ENCODE measurements at regions not wholly inside any gene's neighbourhood (a gene's known extent, or its start where the extent isn't known, plus 50 kb on each side); places are given as distances from the start of the nearest gene placed in this dataset.
A peak's percentile ranks its signal among the peaks of the same experiment; 100 is the strongest.

DNA sequence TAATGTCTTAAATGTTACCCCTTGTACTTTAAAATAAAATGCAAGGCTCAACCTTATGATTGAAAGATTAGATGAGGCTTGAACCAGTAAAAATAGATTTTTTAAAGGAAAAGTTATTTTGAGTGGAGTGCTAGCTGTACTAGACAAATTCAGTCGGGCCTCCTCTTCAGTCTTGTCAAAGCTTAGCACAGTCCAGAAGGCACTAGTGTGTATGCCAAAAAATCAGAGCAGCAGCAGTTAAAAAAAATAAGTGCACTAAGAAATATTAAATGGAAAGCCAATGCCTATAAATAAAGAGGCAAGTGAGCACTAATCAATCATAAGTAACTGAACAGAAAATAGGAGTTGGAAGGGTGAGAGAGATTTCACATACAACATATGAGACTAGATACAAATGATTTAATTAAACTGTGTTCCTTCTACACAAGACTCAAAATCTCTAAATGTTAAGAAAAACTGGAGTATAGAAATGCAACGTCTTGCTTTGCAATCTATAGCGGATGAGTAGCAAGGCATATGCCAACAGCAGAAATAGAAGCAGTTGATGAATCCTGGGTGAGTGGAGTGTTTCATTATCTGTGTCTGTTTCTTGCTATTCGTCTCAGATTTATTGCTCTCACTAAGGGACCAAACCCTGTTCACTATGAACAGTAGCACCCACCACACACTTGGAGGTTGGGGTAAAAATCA lies 172.1 kb downstream of the ETNK1 start:
- no peak overlapping the region for H3K27ac ChIP-seq
- no peak for TF ChIP-seq ZFX (IDR thresholded peaks at IDR 0.05)
- TF ChIP-seq, protein P1, sequence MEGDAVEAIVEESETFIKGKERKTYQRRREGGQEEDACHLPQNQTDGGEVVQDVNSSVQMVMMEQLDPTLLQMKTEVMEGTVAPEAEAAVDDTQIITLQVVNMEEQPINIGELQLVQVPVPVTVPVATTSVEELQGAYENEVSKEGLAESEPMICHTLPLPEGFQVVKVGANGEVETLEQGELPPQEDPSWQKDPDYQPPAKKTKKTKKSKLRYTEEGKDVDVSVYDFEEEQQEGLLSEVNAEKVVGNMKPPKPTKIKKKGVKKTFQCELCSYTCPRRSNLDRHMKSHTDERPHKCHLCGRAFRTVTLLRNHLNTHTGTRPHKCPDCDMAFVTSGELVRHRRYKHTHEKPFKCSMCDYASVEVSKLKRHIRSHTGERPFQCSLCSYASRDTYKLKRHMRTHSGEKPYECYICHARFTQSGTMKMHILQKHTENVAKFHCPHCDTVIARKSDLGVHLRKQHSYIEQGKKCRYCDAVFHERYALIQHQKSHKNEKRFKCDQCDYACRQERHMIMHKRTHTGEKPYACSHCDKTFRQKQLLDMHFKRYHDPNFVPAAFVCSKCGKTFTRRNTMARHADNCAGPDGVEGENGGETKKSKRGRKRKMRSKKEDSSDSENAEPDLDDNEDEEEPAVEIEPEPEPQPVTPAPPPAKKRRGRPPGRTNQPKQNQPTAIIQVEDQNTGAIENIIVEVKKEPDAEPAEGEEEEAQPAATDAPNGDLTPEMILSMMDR (conservative IDR thresholded peaks at IDR 0.05): no peak

DNA sequence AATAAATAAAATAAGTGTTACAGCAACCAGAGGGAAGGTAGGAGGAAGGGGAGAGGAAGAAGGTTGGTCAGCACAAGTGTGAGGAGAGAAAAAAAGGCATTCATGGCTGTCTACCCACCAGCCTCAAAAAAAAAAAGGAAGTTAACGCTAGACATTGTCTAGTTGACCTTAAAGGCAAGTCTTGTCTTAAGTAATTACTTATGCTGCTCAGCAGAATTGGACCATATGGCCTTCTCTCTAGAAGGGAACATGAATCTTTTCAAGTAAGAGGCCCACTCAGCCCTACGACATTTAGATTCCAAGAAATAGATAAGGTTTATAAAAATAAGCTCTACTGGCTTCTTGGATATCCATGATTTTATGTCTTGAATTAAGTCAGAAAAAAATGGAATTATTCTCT lies 172.7 kb downstream of the ETNK1 start:
- no peak overlapping the region for H3K27ac ChIP-seq
- no peak for TF ChIP-seq ZFX (IDR thresholded peaks at IDR 0.05)
- TF ChIP-seq, protein P1 (conservative IDR thresholded peaks at IDR 0.05): no peak

DNA sequence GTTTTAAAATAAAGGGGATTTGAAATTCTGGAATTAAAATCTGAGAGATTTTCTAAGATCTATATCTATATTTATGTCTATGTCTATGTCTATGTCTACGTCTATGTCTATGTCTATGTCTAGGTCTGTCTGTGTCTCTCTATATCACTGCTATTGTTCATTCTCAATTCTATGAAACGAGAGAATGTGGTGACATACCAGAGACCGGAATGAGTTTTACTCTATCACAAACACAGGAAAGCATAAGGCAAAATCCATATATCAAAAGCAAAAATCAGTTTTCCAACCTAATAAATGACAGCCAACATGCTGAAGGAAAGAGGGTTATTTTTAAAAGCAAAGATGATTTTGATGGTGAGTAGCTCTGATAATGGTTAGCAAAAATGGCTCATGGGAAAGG lies 173.1 kb downstream of the ETNK1 start:
- TF ChIP-seq, protein P1 (conservative IDR thresholded peaks at IDR 0.05): no peak
- no peak for TF ChIP-seq ZFX (IDR thresholded peaks at IDR 0.05)
- H3K27ac ChIP-seq: no peak overlapping the region

DNA sequence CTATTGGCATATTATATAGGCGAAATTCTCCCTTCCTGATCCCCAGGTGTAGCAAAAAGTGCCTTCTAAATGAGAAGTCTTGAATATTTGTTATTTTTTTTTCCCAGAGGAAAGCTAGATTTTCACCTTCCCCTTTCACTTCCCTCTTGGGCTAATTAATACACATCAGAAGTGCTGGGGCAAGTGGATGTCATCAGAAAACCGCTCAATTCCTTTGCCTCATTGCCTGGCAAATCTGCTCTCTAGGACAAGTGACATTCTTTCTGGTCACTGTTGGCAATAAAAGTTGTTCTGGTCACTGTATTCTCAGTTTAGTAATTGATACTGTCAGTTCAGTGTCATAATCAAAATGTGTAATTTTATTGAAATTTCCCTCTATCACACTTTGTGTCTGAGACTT lies 174.5 kb downstream of the ETNK1 start:
- TF ChIP-seq ZFX (IDR thresholded peaks at IDR 0.05): no peak
- TF ChIP-seq, protein P1 (conservative IDR thresholded peaks at IDR 0.05): no peak
- H3K27ac ChIP-seq: no peak overlapping the region

DNA sequence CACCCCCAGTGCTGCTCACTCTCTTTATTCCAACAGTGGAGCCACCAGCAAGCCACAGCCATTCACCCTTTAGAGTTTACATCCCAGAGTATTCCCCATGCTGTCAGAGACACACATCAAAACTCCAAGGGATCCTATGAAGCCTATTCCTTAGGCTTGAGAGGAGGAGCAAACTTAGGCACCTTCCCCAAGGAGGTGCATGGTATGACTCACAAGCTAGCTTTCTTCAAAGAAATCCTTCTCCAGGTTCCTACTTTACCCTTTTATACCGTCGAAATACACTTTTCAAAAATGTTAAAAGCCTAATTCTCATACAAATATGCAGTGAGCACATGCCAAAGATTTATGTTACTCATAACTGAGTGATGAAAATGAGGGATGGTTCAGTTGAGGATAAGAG lies 175.4 kb downstream of the ETNK1 start:
- no peak overlapping the region for H3K27ac ChIP-seq
- TF ChIP-seq ZFX (IDR thresholded peaks at IDR 0.05): no peak
- TF ChIP-seq, protein P1 (conservative IDR thresholded peaks at IDR 0.05): no peak

DNA sequence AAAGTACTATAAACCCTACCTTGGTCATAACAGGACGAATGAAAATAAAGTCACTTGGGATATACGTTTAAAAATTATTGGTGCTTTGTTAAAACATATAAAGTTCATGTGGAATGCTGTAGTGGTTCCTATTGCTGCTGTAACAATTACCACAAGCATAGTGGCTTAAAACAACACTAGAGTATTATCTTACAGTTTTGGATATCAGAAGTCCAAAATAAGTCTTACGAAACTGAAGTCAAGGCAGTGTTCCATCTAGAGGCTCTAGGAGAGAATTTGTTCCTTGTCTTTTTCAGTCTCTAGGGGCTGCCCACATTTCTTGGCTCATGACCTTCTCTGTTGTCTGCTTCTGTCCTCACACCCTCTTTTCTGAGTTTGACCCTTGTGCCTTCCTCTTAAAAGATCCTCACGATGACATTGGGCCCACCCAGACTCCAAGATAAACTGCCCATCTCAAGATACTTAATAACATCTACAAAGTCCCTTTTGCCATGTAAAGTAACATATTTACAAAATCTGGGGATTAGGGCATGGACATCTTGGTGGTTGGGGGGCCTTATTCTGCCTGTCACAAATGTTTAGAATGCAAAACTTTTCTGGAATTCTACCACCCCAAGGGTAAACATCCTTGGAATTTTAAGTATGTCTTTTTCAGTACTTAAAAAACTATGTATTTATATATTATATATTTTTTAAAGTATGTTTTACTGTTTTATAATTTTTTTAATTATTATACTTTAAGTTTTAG lies 178.1 kb downstream of the ETNK1 start:
- TF ChIP-seq ZFX (IDR thresholded peaks at IDR 0.05): no peak
- TF ChIP-seq, protein P1 (conservative IDR thresholded peaks at IDR 0.05): no peak
- no peak overlapping the region for H3K27ac ChIP-seq

DNA sequence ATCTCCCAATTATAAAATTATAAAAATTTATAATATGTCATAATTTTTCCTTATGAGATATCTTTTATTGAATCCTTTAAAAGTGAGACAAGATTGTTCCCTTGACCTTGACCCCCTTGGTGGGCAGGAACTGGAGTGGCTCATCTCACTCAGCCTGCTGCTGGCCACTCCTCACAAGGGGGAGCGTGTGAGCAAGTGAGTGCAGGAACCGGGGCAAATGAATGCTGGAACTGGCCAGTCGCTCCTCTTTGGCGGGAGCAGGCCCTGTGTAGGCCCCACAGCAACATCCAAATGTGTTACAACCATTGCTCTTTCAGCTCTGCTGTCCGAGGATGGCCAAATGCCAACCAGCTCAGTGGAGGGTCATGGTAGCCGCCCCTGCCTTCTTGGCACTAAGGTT lies 178.8 kb downstream of the ETNK1 start:
- TF ChIP-seq, protein P1 (conservative IDR thresholded peaks at IDR 0.05): peak; percentile 11; the same call in 1 of the 2 replicates
- TF ChIP-seq ZFX (IDR thresholded peaks at IDR 0.05): no peak
- no peak overlapping the region for H3K27ac ChIP-seq

Data from C4-2B (cell line).